Neural cell (in vitro differentiated cells): ENCODE measurements at regions not wholly inside any gene's neighbourhood (a gene's known extent, or its start where the extent isn't known, plus 50 kb on each side); places are given as distances from the start of the nearest gene placed in this dataset.

Source experiments
- H2AFZ ChIP-seq: fragments of 200-600, 300-800 bp; sonication (generic), shearing (Covaris generic); 2 replicates; pipeline ENCODE4 v1.6.0; 2014; ENCODE audit warnings: low read depth, mild to moderate bottlenecking, antibody characterized with exemption, low read length, moderate library complexity
- H3F3A ChIP-seq: fragments of 200-600 bp; shearing (Covaris generic); 2 replicates; pipeline ENCODE4 v1.6.1; 2016; ENCODE audit warnings: mild to moderate bottlenecking, moderate library complexity, mixed read lengths, antibody characterized with exemption, low read length; ENCODE audit not compliant: insufficient read depth, poor library complexity, severe bottlenecking
- H3K27ac ChIP-seq: fragments of 200-600, 300-800 bp; sonication (generic), shearing (Covaris generic); 2 replicates; pipeline ENCODE4 v1.5.1; 2014; ENCODE audit warnings: mild to moderate bottlenecking, low read length, moderate library complexity
- H3K27me3 ChIP-seq: fragments of 300-800, 200-600 bp; sonication (generic), shearing (Covaris generic); 2 replicates; pipeline ENCODE4 v1.6.0; 2014; ENCODE audit warnings: mild to moderate bottlenecking, low read depth, low read length, moderate library complexity; ENCODE audit not compliant: insufficient read depth
- H3K36me3 ChIP-seq: fragments of 300-800, 200-600 bp; sonication (generic), shearing (Covaris generic); 2 replicates; pipeline ENCODE4 v1.5.1; 2014; ENCODE audit warnings: mild to moderate bottlenecking, antibody characterized with exemption, low read length, moderate library complexity; ENCODE audit not compliant: insufficient read depth
- H3K4me2 ChIP-seq: fragments of 300-800, 200-600 bp; sonication (generic), shearing (Covaris generic); 2 replicates; pipeline ENCODE4 v1.6.0; 2014; ENCODE audit warnings: mild to moderate bottlenecking, low read length
- H3K4me3 ChIP-seq: fragments of 300-800, 200-600 bp; sonication (generic), shearing (Covaris generic); 2 replicates; pipeline ENCODE4 v1.5.1; 2014; ENCODE audit warnings: mild to moderate bottlenecking, low read length, moderate library complexity
- H3K79me2 ChIP-seq: fragments of 200-600 bp; shearing (Covaris generic); replicated peaks from 2 replicates; pipeline ENCODE4 v1.6.0; 2014; ENCODE audit warnings: mild to moderate bottlenecking, low read length, moderate library complexity; ENCODE audit not compliant: insufficient read depth
- H3K9ac ChIP-seq: fragments of 300-800, 200-600 bp; sonication (generic), shearing (Covaris generic); 2 replicates; pipeline ENCODE4 v1.6.1; 2016; ENCODE audit warnings: mild to moderate bottlenecking, low read length, mixed read lengths
- H3K9me2 ChIP-seq: fragments of 200-600 bp; shearing (Covaris generic); 2 replicates; pipeline ENCODE4 v1.6.1; 2016; ENCODE audit warnings: mild to moderate bottlenecking, low read length, mixed read lengths; ENCODE audit not compliant: insufficient read depth
- H3K9me3 ChIP-seq: fragments of 200-600, 300-800 bp; sonication (generic), shearing (Covaris generic); 2 replicates; pipeline ENCODE4 v1.6.1; 2016; ENCODE audit warnings: mild to moderate bottlenecking, mixed run types, low read length, moderate library complexity, mixed read lengths
- H4K20me1 ChIP-seq: fragments of 200-600 bp; shearing (Covaris generic); 2 replicates; pipeline ENCODE4 v1.6.1; 2016; ENCODE audit warnings: mild to moderate bottlenecking, mixed run types; ENCODE audit not compliant: insufficient read depth
- EP300 ChIP-seq: fragments of 450-650 bp; conservative IDR thresholded peaks from 2 replicates; pipeline ENCODE4 v1.6.1; 2014; ENCODE audit warnings: antibody characterized with exemption, mild to moderate bottlenecking, moderate library complexity; ENCODE audit not compliant: poor library complexity, severe bottlenecking
- EZH2 ChIP-seq: fragments of 200-600, 300-800 bp; shearing (Covaris generic), sonication (generic); IDR thresholded peaks from 2 replicates; pipeline ENCODE4 v1.6.1; 2014; ENCODE audit warnings: antibody characterized with exemption, low read length, borderline replicate concordance, mild to moderate bottlenecking; ENCODE audit not compliant: insufficient read depth, poor library complexity, severe bottlenecking
- MXI1 ChIP-seq: fragments of 450-650 bp; conservative IDR thresholded peaks from 2 replicates; pipeline ENCODE4 v1.6.1; 2014; ENCODE audit warnings: antibody characterized with exemption, mild to moderate bottlenecking; ENCODE audit not compliant: poor library complexity, severe bottlenecking
- POLR2AphosphoS5 ChIP-seq: IDR thresholded peaks from 2 replicates; pipeline ENCODE4 v1.6.1; 2012
- RAD21 ChIP-seq: fragments of 450-650 bp; conservative IDR thresholded peaks from 2 replicates; pipeline ENCODE4 v1.6.1; 2014; ENCODE audit warnings: antibody characterized with exemption, mild to moderate bottlenecking, moderate library complexity
- SMC3 ChIP-seq: fragments of 450-650 bp; conservative IDR thresholded peaks from 2 replicates; pipeline ENCODE4 v1.6.1; 2014; ENCODE audit warnings: antibody characterized with exemption, mild to moderate bottlenecking, moderate library complexity; ENCODE audit not compliant: poor library complexity
- TAF1 ChIP-seq: IDR thresholded peaks from 2 replicates; pipeline ENCODE4 v1.6.1; 2012; ENCODE audit warnings: low read depth
- TF ChIP-seq, protein P1 (sequence below): IDR thresholded peaks from 2 replicates; pipeline ENCODE4 v1.6.1; 2012; ENCODE audit warnings: borderline replicate concordance
- TF ChIP-seq, protein P2 (sequence below): fragments of 450-650 bp; IDR thresholded peaks from 2 replicates; pipeline ENCODE4 v1.5.1; 2014; ENCODE audit warnings: antibody characterized with exemption, mild to moderate bottlenecking, moderate library complexity; ENCODE audit not compliant: poor library complexity, severe bottlenecking

DNA sequence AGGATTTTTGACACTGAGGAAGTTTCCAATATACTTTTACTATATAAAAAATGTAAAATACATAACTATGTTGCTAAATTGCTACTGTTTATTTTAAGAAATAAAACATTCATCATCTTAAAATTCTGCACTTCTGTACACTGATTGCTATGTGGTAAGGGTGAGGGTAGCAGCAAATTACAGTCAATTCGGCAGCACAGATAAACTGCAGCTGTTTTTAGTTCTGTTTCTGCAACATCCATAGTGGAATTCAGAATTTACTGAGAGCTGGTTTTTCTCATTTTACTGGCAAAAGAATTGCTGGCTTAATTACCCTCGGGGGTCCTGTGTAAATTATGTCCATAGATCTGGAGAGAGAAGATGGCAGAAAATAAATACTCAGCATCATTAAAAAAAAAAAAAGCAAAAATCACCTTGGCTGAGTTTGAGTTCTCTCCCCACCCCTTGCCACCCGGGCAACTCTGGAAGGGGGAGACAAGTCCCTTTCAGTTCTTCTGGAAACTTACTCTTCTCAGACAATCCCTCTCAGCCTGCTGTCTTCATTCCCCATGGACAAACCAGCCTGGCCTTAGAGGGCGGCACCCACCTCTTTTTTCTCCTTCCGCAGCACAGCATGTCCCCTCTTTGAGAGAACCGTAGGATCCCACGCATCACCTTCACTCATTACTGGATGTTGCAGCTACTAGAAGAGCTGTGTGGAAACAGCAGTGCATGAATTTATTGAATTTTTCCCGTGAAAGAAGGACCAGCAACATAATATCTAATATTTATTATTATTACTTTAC lies 501.1 kb upstream of the CELF2 start:
- Histone ChIP-seq H2AFZ (no peak overlapping the region), H3K36me3 (no peaks in the 10 kb centered on the region), H3F3A (no peaks in the 10 kb centered on the region), H3K9me3 (no peaks in the 10 kb centered on the region), H3K4me2 (no peak overlapping the region), H3K27ac (no peak overlapping the region), H3K9me2 (no peaks in the 10 kb centered on the region), H3K9ac (no peak overlapping the region), H3K4me3 (no peak overlapping the region), H3K79me2 (no peaks in the 10 kb centered on the region), H4K20me1 (no peaks in the 10 kb centered on the region), H3K27me3 (no peaks in the 10 kb centered on the region)
- TF ChIP-seq SMC3 (no peak), POLR2AphosphoS5 (no peak), TAF1 (no peak), RAD21 (no peak), EP300 (no peak), EZH2 (no peak), MXI1 (no peak)
- TF ChIP-seq, protein P1, sequence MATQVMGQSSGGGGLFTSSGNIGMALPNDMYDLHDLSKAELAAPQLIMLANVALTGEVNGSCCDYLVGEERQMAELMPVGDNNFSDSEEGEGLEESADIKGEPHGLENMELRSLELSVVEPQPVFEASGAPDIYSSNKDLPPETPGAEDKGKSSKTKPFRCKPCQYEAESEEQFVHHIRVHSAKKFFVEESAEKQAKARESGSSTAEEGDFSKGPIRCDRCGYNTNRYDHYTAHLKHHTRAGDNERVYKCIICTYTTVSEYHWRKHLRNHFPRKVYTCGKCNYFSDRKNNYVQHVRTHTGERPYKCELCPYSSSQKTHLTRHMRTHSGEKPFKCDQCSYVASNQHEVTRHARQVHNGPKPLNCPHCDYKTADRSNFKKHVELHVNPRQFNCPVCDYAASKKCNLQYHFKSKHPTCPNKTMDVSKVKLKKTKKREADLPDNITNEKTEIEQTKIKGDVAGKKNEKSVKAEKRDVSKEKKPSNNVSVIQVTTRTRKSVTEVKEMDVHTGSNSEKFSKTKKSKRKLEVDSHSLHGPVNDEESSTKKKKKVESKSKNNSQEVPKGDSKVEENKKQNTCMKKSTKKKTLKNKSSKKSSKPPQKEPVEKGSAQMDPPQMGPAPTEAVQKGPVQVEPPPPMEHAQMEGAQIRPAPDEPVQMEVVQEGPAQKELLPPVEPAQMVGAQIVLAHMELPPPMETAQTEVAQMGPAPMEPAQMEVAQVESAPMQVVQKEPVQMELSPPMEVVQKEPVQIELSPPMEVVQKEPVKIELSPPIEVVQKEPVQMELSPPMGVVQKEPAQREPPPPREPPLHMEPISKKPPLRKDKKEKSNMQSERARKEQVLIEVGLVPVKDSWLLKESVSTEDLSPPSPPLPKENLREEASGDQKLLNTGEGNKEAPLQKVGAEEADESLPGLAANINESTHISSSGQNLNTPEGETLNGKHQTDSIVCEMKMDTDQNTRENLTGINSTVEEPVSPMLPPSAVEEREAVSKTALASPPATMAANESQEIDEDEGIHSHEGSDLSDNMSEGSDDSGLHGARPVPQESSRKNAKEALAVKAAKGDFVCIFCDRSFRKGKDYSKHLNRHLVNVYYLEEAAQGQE = no peak
- TF ChIP-seq, protein P2, sequence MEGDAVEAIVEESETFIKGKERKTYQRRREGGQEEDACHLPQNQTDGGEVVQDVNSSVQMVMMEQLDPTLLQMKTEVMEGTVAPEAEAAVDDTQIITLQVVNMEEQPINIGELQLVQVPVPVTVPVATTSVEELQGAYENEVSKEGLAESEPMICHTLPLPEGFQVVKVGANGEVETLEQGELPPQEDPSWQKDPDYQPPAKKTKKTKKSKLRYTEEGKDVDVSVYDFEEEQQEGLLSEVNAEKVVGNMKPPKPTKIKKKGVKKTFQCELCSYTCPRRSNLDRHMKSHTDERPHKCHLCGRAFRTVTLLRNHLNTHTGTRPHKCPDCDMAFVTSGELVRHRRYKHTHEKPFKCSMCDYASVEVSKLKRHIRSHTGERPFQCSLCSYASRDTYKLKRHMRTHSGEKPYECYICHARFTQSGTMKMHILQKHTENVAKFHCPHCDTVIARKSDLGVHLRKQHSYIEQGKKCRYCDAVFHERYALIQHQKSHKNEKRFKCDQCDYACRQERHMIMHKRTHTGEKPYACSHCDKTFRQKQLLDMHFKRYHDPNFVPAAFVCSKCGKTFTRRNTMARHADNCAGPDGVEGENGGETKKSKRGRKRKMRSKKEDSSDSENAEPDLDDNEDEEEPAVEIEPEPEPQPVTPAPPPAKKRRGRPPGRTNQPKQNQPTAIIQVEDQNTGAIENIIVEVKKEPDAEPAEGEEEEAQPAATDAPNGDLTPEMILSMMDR = no peak

DNA sequence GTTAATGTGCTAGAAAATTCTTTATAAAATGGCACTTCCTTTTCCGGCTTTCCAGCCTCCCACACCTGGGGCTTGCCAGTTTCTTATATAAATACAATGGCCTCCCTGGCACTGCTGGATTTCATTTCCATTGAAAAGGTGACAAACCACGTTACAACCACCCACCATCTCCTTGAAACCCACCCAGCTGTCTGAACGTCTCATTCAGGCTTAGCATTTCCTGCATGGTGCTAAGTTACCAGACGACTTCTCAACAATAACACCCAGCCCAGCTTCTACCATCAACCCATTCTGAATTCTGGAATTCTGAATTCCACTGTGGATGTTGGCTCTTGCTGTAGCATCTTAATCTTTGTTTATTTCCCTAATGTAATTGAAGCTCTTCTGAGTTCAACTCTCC lies 499.8 kb upstream of the CELF2 start:
- H3K4me3 ChIP-seq = no peak overlapping the region
- no peak overlapping the region for H2AFZ ChIP-seq
- H3F3A ChIP-seq = no peaks in the 10 kb centered on the region
- no peaks in the 10 kb centered on the region for H3K9me2 ChIP-seq
- H3K27ac ChIP-seq = no peak overlapping the region
- no peak overlapping the region for H3K9ac ChIP-seq
- no peaks in the 10 kb centered on the region for H4K20me1 ChIP-seq
- no peaks in the 10 kb centered on the region for H3K36me3 ChIP-seq
- H3K9me3 ChIP-seq = no peaks in the 10 kb centered on the region
- no peak for TF ChIP-seq SMC3
- no peak for TF ChIP-seq TAF1
- TF ChIP-seq RAD21 = no peak
- TF ChIP-seq EP300 = no peak
- TF ChIP-seq, protein P2 = no peak
- TF ChIP-seq MXI1 = no peak
- H3K27me3 ChIP-seq = no peaks in the 10 kb centered on the region
- H3K4me2 ChIP-seq = no peak overlapping the region
- no peaks in the 10 kb centered on the region for H3K79me2 ChIP-seq
